C4-2B (cell line): ENCODE measurements at regions not wholly inside any gene's neighbourhood (a gene's known extent, or its start where the extent isn't known, plus 50 kb on each side); places are given as distances from the start of the nearest gene placed in this dataset.

Experiments
- CTCF ChIP-seq: fragments of 450-650 bp; conservative IDR thresholded peaks from 2 replicates; pipeline ENCODE4 v1.5.1; 2017; ENCODE audit warnings: mild to moderate bottlenecking
- ZFX ChIP-seq: fragments of 450-650 bp; IDR thresholded peaks from 2 replicates; pipeline ENCODE4 v1.6.1; 2017

- TF ChIP-seq CTCF (no peak), ZFX (no peak)
Measured at GRCh38 chr7:131903315-131903714, 346.9 kb upstream of the PODXL start.
